HepG2 (cell line): ENCODE measurements at regions not wholly inside any gene's neighbourhood (a gene's known extent, or its start where the extent isn't known, plus 50 kb on each side); places are given as distances from the start of the nearest gene placed in this dataset.

Source experiments
- ATAC-seq: fragments of 200-7000 bp; cut with Tn5 transposase; 3 replicates; pipeline ENCODE4 v1.9.1; 2020; ENCODE audit warnings: mild to moderate bottlenecking, moderate library complexity
- BruUV-seq: library from RNA; stranded (reverse); fragments of 400-500 nt; replicated peaks from 2 replicates; lab custom pipeline; 2021; lab: Mats Ljungman, UMichigan
- CTCF ChIA-PET: fragments of 300-600 bp; formaldehyde crosslinking; extraction: SDS; loops from one replicate; lab custom pipeline; 2021; ENCODE audit warnings: low total read pairs, inconsistent platforms, low intra/inter-chr PET ratio; lab: Yijun Ruan, JAX
- POLR2A ChIA-PET: fragments of 350-600 bp; sonication (Branson Sonifier 250); formaldehyde crosslinking; loops from one replicate; lab custom pipeline; 2020; ENCODE audit warnings: antibody characterized with exemption, inconsistent platforms; lab: Yijun Ruan, JAX
- DNase-seq: peaks from one replicate; pipeline ENCODE4 v3.0.0-alpha.2; 2015; ENCODE audit warnings: low spot score
- FAIRE-seq: peaks from 3 replicates; lab custom pipeline; 2011; peaks lifted over from hg19 to GRCh38; lab: Jason Lieb, UNC
- H2AFZ ChIP-seq: one replicate; pipeline ENCODE4 v1.6.1; 2011; ENCODE audit warnings: low read length, inconsistent platforms
- H3K27ac ChIP-seq: fragments of 300-600 bp; 3 replicates; pipeline ENCODE4 v1.8.0; 2011; ENCODE audit warnings: mixed run types, mild to moderate bottlenecking, mixed read lengths, low read length, inconsistent platforms; ENCODE audit not compliant: insufficient read depth; ENCODE audit errors: extremely low read length
- H3K27me3 ChIP-seq, 2 experiments: fragments of 200-600 bp in 1 of 2; 2 replicates in 1 of 2; 3 replicates in 1 of 2; pipeline versions ENCODE4 v1.6.0 to v1.8.0; 2011; ENCODE audit warnings: low read length in 2 of 2, mild to moderate bottlenecking in 2 of 2, moderate library complexity in 2 of 2, inconsistent platforms in 1 of 2; ENCODE audit not compliant: insufficient read depth in 2 of 2, control insufficient read depth in 1 of 2
- H3K36me3 ChIP-seq, 2 experiments: fragments of 200-600 bp in 1 of 2; replicated peaks in 1 of 2; 2 replicates in 1 of 2; 3 replicates in 1 of 2; pipeline versions ENCODE4 v1.5.1 to v1.8.0; 2011; ENCODE audit warnings: low read length in 2 of 2, inconsistent platforms in 1 of 2; ENCODE audit not compliant: insufficient read depth in 2 of 2, control insufficient read depth in 1 of 2
- H3K4me1 ChIP-seq: 2 replicates; pipeline ENCODE4 v1.5.1; 2012; ENCODE audit warnings: low read length, inconsistent platforms; ENCODE audit not compliant: insufficient read depth
- H3K4me2 ChIP-seq: 2 replicates; pipeline ENCODE4 v1.6.0; 2011; ENCODE audit warnings: low read depth, low read length, inconsistent platforms
- H3K4me3 ChIP-seq, 3 experiments: fragments of 200-600 bp in 1 of 3; sonication (generic), shearing (Covaris generic) in 1 of 3; replicated peaks in 1 of 3; 2 replicates each; pipeline ENCODE4 v1.5.1; 2011 to 2016; ENCODE audit warnings: low read length in 3 of 3, inconsistent platforms in 2 of 3, low read depth in 2 of 3, mild to moderate bottlenecking in 2 of 3, control low read depth in 1 of 3, mixed read lengths in 1 of 3; ENCODE audit not compliant: insufficient read depth in 1 of 3
- H3K79me2 ChIP-seq: one replicate; pipeline ENCODE4 v1.6.1; 2011; ENCODE audit warnings: low read length, inconsistent platforms; ENCODE audit not compliant: insufficient read depth
- H3K9ac ChIP-seq: 2 replicates; pipeline ENCODE4 v1.6.0; 2011; ENCODE audit warnings: mild to moderate bottlenecking, low read depth, low read length, inconsistent platforms; ENCODE audit not compliant: insufficient read depth
- H3K9me3 ChIP-seq: 2 replicates; pipeline ENCODE4 v1.5.1; 2012; ENCODE audit warnings: mild to moderate bottlenecking, low read length
- H4K20me1 ChIP-seq: 2 replicates; pipeline ENCODE4 v1.6.0; 2011; ENCODE audit warnings: inconsistent platforms, mild to moderate bottlenecking, low read length, moderate library complexity; ENCODE audit not compliant: insufficient read depth
- BCL3 ChIP-seq: sonication (generic); formaldehyde crosslinking; IDR thresholded peaks from 2 replicates; pipeline ENCODE4 v1.5.1; 2020; ENCODE audit warnings: mild to moderate bottlenecking, missing genetic modification reagents, moderate library complexity
- JUND ChIP-seq: sonication (generic); formaldehyde crosslinking; IDR thresholded peaks from 2 replicates; pipeline ENCODE4 v1.8.0; 2022; ENCODE audit warnings: mild to moderate bottlenecking, missing genetic modification reagents
- MIER3 ChIP-seq: IDR thresholded peaks from 2 replicates; pipeline ENCODE4 v1.6.1; 2016; ENCODE audit warnings: missing compliant biosample characterization, borderline replicate concordance
- NFE2L2 ChIP-seq: fragments of 150-350 bp; IDR thresholded peaks from 2 replicates; pipeline ENCODE4 v1.6.1; 2014; ENCODE audit warnings: low read length
- SNRNP70 ChIP-seq: fragments of 200-400 bp; formaldehyde crosslinking; IDR thresholded peaks from 2 replicates; pipeline ENCODE4 v1.6.1; 2017; ENCODE audit warnings: mild to moderate bottlenecking, low read depth, low read length, moderate library complexity
- TGIF2 ChIP-seq: IDR thresholded peaks from 2 replicates; pipeline ENCODE4 v1.6.1; 2016; ENCODE audit warnings: control low read depth, missing compliant biosample characterization
- THAP11 ChIP-seq: IDR thresholded peaks from 2 replicates; pipeline ENCODE4 v1.6.1; 2016; ENCODE audit warnings: missing biosample characterization, missing genetic modification reagents
- TRAFD1 ChIP-seq: sonication (generic); formaldehyde crosslinking; IDR thresholded peaks from 2 replicates; pipeline ENCODE4 v1.5.1; 2020; ENCODE audit warnings: missing genetic modification reagents, mild to moderate bottlenecking, borderline replicate concordance
- ZMAT5 ChIP-seq: sonication (generic); formaldehyde crosslinking; IDR thresholded peaks from 2 replicates; pipeline ENCODE4 v1.5.0; 2020; ENCODE audit warnings: mild to moderate bottlenecking, low read depth, missing genetic modification reagents, borderline replicate concordance
- ZNF225 ChIP-seq: sonication (generic); formaldehyde crosslinking; IDR thresholded peaks from 2 replicates; pipeline ENCODE4 v1.4.0; 2020; ENCODE audit warnings: mild to moderate bottlenecking, missing genetic modification reagents
- ZNF605 ChIP-seq: sonication (generic); formaldehyde crosslinking; IDR thresholded peaks from 2 replicates; pipeline ENCODE4 v1.8.0; 2022; ENCODE audit warnings: mild to moderate bottlenecking, missing genetic modification reagents
- ZNF746 ChIP-seq: sonication (generic); formaldehyde crosslinking; IDR thresholded peaks from 2 replicates; pipeline ENCODE4 v1.8.0; 2022; ENCODE audit warnings: mild to moderate bottlenecking, missing genetic modification reagents
- WGBS: methylation state at CpG from one replicate; pipeline ENCODE4 v1.1.6; 2017; ENCODE audit warnings: low lambda C conversion rate; 5-methylcytosine and 5-hydroxymethylcytosine counted together
- in situ Hi-C: cut with HindIII; loops from 2 replicates; pipeline ENCODE4 v1.10.0; 2017; ENCODE audit warnings: low pct_unique_long_range_greater_than_20kb; ENCODE audit not compliant: extremely low pct_ligation_motif_present
- intact Hi-C: fragments of 100-400 bp; cut with micrococcal nuclease; formaldehyde crosslinking; loops from one replicate; pipeline ENCODE4 v1.10.0; 2022; ENCODE audit not compliant: unreplicated experiment

GRCh38 chr5:58211441-58211840, 248.4 kb downstream of the PLK2 start (continued):
- TF ChIP-seq ZMAT5 (CRISPR knock-in tag) (no peak), MIER3 (CRISPR knock-in tag) (no peak), ZNF605 (CRISPR knock-in tag) (no peak), ZNF746 (no peak), TGIF2 (no peak), TRAFD1 (no peak), JUND (no peak), NFE2L2 (no peak)

- FAIRE-seq = no peak
- no peak for ATAC-seq
- Histone ChIP-seq H3K4me1 (no peaks in the 10 kb centered on the region), H3K4me3 (no peak overlapping the region), H2AFZ (no peak overlapping the region), H4K20me1 (no peaks in the 10 kb centered on the region), H3K4me2 (no peak overlapping the region), H3K9me3 (no peaks in the 10 kb centered on the region), H3K79me2 (no peaks in the 10 kb centered on the region), H3K27ac (no peak overlapping the region), H3K36me3 (no peaks in the 10 kb centered on the region), H3K9ac (no peak overlapping the region), H3K27me3 (no peaks in the 10 kb centered on the region)
- in situ Hi-C loops = no loop called here
- 5% methylated on average over 7 of the region's 7 CpGs for WGBS
- no peak for DNase-seq
- no TSS peak for BruUV-seq
- no peak for TF ChIP-seq THAP11 (CRISPR knock-in tag)
- TF ChIP-seq SNRNP70 = no peak
- no peak for TF ChIP-seq ZNF225 (CRISPR knock-in tag)
- no peak for TF ChIP-seq BCL3 (CRISPR knock-in tag)
- ChIA-PET POLR2A (no interaction called here), CTCF (no interaction called here)
- intact Hi-C loops = no loop called here
Measured at GRCh38 chr5:58208674-58209073, 251.2 kb downstream of the PLK2 start.
